GM12891 (cell line): ENCODE measurements at regions not wholly inside any gene's neighbourhood (a gene's known extent, or its start where the extent isn't known, plus 50 kb on each side); places are given as distances from the start of the nearest gene placed in this dataset.

Experiments
- DNase-seq: peaks from one replicate; pipeline ENCODE4 v3.0.0; 2011; ENCODE audit warnings: low spot score; ENCODE audit not compliant: insufficient read length
- FAIRE-seq: peaks from 2 replicates; lab custom pipeline; 2011; peaks lifted over from hg19 to GRCh38; lab: Jason Lieb, UNC
- PAX5 ChIP-seq: IDR thresholded peaks from 2 replicates; pipeline ENCODE4 v1.6.1; 2011; ENCODE audit warnings: low read length, moderate library complexity, mild to moderate bottlenecking; ENCODE audit not compliant: insufficient read depth, severe bottlenecking
- POLR2A ChIP-seq: IDR thresholded peaks from 2 replicates; pipeline ENCODE4 v1.6.1; 2011; ENCODE audit warnings: low read depth, low read length, control low read depth
- POLR2AphosphoS5 ChIP-seq: IDR thresholded peaks from 2 replicates; pipeline ENCODE4 v1.6.1; 2011; ENCODE audit warnings: low read depth, low read length, control low read depth
- POU2F2 ChIP-seq: IDR thresholded peaks from 2 replicates; pipeline ENCODE4 v1.6.1; 2011; ENCODE audit warnings: low read depth, mild to moderate bottlenecking, control low read depth, low read length, moderate library complexity
- SPI1 ChIP-seq: IDR thresholded peaks from 2 replicates; pipeline ENCODE4 v1.6.1; 2011; ENCODE audit warnings: low read depth, low read length, control low read depth
- TAF1 ChIP-seq: IDR thresholded peaks from 2 replicates; pipeline ENCODE4 v1.6.1; 2011; ENCODE audit warnings: low read depth, low read length, control low read depth

- TF ChIP-seq TAF1 (no peak), POLR2AphosphoS5 (no peak), POU2F2 (no peak)
These were observed 371.9 kb downstream of the CD83 start for GRCh38 chr6:14489445-14489844.

GRCh38 chr6:14498748-14499147 lies 381.2 kb downstream of the CD83 start:
- FAIRE-seq (no peak), DNase-seq (no peak)
- TF ChIP-seq POLR2A (no peak), PAX5 (no peak), POU2F2 (no peak), POLR2AphosphoS5 (no peak), TAF1 (no peak), SPI1 (no peak)

More at GRCh38 chr6:14489445-14489844, 371.9 kb downstream of the CD83 start:
- FAIRE-seq, result no peak
- no peak for DNase-seq

DNA sequence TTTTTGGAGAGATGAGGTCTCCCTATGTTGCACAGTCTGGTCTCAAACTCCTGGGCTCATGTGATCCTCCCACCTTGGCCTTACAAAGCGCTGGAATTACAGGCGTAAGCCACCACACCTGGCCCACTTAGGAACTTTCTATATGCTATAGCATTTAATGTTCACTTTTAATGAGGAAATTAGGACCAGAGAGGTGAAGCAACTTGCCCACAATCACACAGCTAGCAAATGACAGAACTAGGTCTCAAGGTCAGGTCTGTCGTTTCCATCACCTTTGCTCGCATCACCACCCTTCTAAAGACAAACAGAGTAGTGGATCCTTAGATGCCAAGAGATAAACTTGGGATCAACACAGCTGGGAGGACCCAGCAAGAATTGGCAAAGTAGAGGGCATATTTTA lies 381.7 kb downstream of the CD83 start:
- no peak for TF ChIP-seq PAX5
- FAIRE-seq (no peak), DNase-seq (no peak)

- TF ChIP-seq POLR2A (no peak), POLR2AphosphoS5 (no peak), POU2F2 (no peak), SPI1 (no peak), TAF1 (no peak), PAX5 (no peak)
- DNase-seq (no peak), FAIRE-seq (no peak)
These were observed 382.3 kb downstream of the CD83 start for GRCh38 chr6:14499841-14500240.

- TF ChIP-seq SPI1 (no peak), POLR2A (no peak), TAF1 (no peak), POU2F2 (no peak), PAX5 (no peak)
- FAIRE-seq (no peak), DNase-seq (no peak)
These were observed 383.2 kb downstream of the CD83 start for GRCh38 chr6:14500809-14501208.

- TF ChIP-seq POLR2AphosphoS5 (no peak), SPI1 (no peak), TAF1 (no peak), POLR2A (no peak), POU2F2 (no peak), PAX5 (no peak)
- no peak for DNase-seq
- no peak for FAIRE-seq
These were observed 383.7 kb downstream of the CD83 start for GRCh38 chr6:14501240-14501639.

GRCh38 chr6:14501914-14502313 lies 384.3 kb downstream of the CD83 start:
- TF ChIP-seq SPI1 (no peak), POU2F2 (no peak), PAX5 (no peak), POLR2AphosphoS5 (no peak), TAF1 (no peak), POLR2A (no peak)
- no peak for DNase-seq
- FAIRE-seq, result no peak

DNA sequence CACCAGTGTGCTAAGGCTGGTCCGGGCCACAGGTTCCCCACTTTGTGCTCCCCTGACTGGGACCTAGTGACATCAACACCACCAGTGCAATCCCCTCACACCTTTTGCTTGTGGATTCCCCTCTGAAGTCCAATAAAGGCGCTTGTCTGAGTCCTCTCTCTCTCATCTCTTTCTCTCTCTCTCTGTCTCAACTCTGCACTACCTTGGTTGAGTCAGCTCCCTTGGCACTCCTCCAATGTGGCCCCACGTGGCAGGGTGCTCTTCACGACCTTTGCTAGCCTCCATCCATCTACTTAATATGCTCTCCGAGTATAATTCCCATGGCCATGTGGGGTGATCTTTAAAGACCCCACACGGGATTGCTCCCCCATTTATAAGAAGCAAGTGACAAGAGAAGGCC lies 385.0 kb downstream of the CD83 start:
- DNase-seq, result no peak
- FAIRE-seq, result no peak
- TF ChIP-seq SPI1, result no peak
- TF ChIP-seq PAX5, result no peak
- no peak for TF ChIP-seq TAF1
- no peak for TF ChIP-seq POLR2AphosphoS5
- TF ChIP-seq POU2F2, result no peak
- TF ChIP-seq POLR2A, result no peak

- DNase-seq (no peak), FAIRE-seq (no peak)
- no peak for TF ChIP-seq POLR2A
- no peak for TF ChIP-seq POU2F2
- no peak for TF ChIP-seq SPI1
- TF ChIP-seq POLR2AphosphoS5, result no peak
- no peak for TF ChIP-seq TAF1
- no peak for TF ChIP-seq PAX5
These were observed 387.8 kb downstream of the CD83 start for GRCh38 chr6:14505401-14505800.

- TF ChIP-seq SPI1 (no peak), POLR2A (no peak), POU2F2 (no peak)
- FAIRE-seq, result no peak
These were observed 389.2 kb downstream of the CD83 start for GRCh38 chr6:14506656-14507246.

More at GRCh38 chr6:14506656-14507246, 389.2 kb downstream of the CD83 start:
- DNase-seq, result no peak
